Fibroblast of skin of scalp (primary cell): ENCODE measurements at regions not wholly inside any gene's neighbourhood (a gene's known extent, or its start where the extent isn't known, plus 50 kb on each side); places are given as distances from the start of the nearest gene placed in this dataset.
"Not testable (repeated sequence)": the region's sequence is repeated elsewhere in the genome, so short reads cannot be mapped to it uniquely, and the experiment has no call there.

Experiments
- DNase-seq: peaks from one replicate; pipeline ENCODE4 v3.0.0-alpha.2; 2013

DNA sequence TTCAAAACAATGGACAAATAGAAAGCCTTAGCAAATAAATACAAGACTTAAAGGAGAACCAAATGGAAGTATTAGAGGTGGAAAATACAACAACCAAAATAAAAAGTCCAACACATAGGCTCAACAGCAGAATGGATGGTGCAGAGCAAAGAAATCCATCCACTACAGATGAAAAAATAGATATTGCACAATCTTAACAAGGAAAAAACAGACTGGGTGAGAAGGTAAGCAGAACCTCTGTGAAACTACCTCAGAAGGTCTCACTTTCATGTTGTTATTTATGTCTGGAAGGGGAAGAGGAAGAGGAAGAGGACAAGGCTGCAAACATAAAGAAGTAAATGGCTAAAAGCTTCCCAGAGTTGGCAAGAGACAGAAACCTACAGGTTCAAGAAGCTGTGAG lies 158.7 kb upstream of the NBPF11 start:
- DNase-seq, result no peak

DNA sequence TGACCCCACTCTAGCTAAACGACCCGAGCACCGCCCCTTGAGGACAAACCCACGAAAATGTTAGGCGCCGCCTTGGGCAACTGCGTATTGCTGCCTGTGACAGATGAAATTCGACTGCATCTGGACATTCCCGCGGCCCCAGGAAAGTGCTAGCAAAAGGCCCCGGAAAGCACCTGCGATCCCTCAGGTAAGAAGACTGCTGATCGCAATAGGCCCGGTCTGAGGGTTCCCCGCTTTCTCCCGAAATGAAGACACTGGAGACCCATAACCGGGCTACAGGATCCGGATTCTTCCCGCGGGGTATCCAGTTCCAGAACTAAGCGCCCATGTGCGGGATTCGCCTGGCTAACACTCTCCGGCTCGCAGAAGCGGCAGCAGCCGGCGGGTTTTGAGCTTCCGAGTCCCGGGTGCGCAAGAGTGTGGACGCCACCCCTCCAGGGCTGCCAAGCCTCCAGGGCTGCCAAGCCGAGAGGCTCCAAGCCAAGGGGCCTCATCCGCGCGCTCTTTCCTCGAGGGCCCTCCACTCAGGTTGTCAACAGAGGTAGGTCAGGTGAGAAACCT lies 157.9 kb upstream of the NBPF11 start:
- DNase-seq, result no peak

GRCh38 chr1:148308832-148309458 lies 156.9 kb upstream of the NBPF11 start:
- DNase-seq, result peak; percentile 45

GRCh38 chr1:148307583-148308185 lies 155.6 kb upstream of the NBPF11 start:
- DNase-seq, result no peak

DNA sequence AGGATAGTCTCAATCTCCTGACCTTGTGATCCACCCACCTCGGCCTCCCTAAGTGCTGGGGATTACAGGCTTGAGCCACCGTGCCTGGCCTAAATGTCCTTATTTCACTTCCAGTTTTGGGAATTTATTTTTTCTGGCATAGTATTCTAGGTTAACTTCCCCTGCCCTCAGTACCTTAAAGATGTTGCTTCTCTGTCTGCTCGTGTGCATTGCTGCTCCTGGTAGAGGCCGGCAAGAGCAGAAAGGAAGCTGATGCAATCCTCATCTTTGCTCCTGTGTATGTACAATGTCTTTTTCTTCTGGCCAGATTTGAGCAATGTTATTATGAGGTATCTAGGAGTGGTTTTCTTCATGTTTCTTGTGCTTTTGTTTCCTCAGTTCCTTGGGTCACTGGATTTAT lies 152.9 kb upstream of the NBPF11 start:
- DNase-seq, result not testable (repeated sequence)

DNA sequence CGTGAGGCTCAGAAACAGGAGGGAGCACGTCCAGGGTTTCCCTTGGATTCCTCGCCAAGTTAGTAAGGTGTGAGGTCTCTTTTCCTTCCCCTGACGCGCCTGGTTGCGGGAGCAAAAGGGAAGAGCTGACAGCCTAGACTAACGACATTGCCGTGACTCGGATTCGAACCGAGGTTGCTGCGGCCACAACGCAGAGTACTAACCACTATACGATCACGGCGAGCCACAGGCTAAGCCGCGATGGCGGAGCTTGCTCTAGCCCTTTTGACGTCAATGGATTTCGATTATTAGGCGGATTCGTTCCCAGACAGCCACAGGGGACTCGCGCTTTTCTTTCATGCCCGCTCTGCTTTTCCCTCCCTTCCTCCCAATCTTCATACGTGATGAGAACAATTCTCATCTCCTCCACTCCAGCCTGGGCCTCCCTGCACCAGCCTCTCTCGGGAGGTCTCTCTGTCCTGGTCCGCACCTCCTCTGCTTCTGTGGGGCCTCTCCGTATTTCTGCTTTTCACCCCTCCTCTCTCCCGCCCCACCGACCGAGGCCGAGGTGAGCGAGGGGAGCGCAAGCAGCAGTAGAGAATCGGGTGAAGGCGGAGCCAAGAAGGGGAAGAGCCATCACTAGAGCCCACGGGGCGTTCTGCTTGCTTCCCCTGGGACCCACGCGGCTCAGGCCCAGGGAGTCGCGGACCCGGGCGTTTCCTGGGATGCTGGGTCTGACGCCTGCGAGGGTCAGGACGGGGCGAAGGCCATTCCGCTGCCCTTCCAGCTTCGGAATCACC lies 150.7 kb upstream of the NBPF11 start:
- DNase-seq, result not testable (repeated sequence)

DNA sequence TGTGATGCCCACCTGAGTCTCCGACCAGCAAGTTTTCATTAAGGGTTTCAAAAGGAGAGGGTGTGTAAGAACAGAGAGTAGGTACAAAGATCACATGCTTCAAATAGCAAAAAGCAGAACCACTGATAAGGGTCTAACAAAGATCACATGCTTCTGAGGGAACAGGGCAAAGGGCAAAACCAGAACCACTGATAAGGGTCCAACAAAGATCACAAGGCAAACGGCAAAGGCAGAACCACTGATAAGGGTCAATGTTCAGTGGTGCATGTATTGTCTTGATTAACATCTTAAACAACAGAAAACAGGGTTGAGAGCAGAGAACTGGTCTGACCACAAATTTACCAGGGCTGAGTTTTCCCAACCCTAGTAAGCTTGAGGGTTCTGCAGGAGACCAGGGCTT lies 145.8 kb upstream of the NBPF11 start:
- not testable (repeated sequence) for DNase-seq

DNA sequence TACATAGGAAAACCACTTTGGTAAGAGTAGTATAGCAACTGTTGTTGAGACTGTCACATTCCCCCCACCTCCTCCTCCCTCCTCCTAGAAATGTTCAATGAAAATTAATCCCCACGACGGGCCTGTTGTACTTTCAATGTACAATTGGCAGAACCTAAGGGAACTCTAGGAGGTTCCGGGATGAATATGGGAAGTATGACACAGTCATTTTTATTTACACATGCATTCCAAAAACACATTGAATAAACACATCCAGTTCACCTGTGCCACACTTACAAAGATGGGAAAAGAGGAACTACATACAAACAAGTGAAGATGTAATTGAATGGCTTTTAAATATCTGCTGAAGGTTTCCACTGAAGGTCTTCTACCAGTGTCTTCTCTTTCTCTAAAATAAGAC lies 144.4 kb upstream of the NBPF11 start:
- DNase-seq, result no peak

GRCh38 chr1:148294116-148294807 lies 142.2 kb upstream of the NBPF11 start:
- no peak for DNase-seq

DNA sequence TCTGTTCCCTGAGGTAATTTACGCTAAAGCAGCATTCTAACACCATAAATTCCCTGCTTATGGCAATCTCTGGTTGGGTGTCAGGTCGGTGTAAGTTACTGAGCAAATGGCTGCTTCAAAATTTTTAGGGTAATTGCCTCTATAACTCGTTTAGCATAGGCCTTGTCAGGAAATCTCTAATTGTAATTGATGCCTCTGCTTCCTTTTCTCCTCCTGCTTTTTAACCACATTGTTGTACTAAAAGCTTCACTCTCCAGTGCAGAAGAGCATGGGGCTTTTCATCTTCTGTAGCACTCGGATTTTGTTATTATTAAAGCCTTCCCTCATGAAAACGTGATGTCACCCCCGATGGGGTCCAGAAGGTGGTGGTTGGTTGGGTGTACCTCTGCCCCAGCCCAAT lies 141.6 kb upstream of the NBPF11 start:
- no peak for DNase-seq

DNA sequence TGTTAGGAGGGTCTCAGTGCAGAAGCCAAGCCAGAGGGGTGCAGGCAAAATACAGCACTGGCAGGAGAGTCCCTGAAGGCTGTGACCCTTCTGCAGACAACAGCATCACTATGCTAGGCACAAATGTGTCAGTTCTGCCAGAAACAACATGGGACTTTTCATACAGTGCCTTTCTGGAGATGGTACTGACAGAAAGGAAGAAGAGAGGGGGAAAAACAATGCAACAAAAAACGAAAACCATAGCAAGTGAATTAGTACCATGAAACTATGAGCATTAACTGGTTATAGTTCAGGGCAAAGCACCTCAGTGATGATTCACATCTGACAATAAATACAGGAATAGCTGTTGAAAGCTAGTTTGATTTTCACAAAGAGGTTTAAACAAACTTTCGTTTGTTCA lies 140.8 kb upstream of the NBPF11 start:
- DNase-seq, result no peak

GRCh38 chr1:148290881-148291280 lies 138.8 kb upstream of the NBPF11 start:
- no peak for DNase-seq

DNA sequence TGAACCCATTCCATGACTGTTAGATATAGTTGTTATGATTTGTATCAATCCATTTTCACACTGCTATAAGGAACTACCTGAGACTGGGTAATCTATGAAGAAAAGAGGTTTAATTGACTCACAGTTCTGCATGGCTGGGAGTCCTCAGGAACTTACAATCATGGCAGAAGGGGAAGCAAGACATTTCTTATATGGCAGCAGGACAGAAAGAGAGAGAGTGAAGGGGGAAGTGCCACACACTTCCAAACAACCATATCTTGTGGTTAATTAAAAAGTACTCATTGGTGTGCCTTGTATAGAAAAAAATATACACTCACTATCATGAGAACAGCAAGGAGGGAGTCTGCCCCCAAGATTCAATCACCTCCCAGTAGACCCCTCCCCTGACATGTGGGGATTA lies 137.6 kb upstream of the NBPF11 start:
- DNase-seq, result no peak

GRCh38 chr1:148285946-148286345 lies 133.9 kb upstream of the NBPF11 start:
- DNase-seq, result not testable (repeated sequence)

DNA sequence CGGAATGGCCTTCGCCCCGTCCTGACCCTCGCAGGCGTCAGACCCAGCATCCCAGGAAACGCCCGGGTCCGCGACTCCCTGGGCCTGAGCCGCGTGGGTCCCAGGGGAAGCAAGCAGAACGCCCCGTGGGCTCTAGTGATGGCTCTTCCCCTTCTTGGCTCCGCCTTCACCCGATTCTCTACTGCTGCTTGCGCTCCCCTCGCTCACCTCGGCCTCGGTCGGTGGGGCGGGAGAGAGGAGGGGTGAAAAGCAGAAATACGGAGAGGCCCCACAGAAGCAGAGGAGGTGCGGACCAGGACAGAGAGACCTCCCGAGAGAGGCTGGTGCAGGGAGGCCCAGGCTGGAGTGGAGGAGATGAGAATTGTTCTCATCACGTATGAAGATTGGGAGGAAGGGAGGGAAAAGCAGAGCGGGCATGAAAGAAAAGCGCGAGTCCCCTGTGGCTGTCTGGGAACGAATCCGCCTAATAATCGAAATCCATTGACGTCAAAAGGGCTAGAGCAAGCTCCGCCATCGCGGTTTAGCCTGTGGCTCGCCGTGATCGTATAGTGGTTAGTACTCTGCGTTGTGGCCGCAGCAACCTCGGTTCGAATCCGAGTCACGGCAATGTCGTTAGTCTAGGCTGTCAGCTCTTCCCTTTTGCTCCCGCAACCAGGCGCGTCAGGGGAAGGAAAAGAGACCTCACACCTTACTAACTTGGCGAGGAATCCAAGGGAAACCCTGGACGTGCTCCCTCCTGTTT lies 128.9 kb upstream of the NBPF11 start:
- DNase-seq, result not testable (repeated sequence)

DNA sequence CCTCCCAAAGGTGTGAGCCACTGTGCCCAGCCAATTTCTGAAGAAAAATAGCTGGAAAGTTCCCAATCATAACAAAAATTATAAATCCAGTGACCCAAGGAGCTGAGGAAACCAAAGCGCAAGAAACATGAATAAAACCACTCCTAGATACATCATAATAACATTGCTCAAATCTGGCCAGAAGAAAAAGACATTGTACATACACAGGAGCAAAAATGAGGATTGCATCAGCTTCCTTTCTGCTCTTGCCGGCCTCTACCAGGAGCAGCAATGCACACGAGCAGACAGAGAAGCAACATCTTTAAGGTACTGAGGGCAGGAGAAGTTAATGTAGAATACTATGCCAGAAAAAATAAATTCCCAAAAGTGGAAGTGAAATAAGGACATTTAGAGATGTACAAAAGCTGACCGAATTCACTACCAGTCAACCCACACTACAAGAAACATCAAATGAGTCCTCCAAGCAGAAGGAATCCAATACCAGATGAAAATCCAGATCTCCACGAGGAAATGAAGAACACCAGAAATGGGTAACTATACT lies 127.0 kb upstream of the NBPF11 start:
- DNase-seq, result peak; percentile 23

- DNase-seq, result peak; percentile 28
Observed at GRCh38 chr1:148277865-148278279, 125.8 kb upstream of the NBPF11 start.

DNA sequence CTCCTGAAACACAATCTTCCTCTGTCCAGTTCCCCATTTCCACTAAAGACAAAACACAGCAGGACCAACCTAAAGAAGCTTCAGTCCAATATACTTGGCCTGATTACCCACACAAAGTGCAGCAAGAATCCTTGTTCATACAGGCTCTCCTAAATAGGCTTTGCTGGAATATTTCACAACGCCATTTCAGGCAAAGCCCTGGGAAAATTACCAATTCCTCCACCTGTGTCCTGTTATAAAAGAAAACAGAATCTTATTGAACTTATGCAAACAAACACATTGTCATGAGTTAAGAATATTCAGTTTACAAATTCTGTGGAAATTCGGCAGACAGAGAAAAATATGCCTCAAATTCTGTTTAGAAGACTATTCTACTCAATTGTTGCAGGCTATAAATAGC lies 115.0 kb upstream of the NBPF11 start:
- not testable (repeated sequence) for DNase-seq

DNA sequence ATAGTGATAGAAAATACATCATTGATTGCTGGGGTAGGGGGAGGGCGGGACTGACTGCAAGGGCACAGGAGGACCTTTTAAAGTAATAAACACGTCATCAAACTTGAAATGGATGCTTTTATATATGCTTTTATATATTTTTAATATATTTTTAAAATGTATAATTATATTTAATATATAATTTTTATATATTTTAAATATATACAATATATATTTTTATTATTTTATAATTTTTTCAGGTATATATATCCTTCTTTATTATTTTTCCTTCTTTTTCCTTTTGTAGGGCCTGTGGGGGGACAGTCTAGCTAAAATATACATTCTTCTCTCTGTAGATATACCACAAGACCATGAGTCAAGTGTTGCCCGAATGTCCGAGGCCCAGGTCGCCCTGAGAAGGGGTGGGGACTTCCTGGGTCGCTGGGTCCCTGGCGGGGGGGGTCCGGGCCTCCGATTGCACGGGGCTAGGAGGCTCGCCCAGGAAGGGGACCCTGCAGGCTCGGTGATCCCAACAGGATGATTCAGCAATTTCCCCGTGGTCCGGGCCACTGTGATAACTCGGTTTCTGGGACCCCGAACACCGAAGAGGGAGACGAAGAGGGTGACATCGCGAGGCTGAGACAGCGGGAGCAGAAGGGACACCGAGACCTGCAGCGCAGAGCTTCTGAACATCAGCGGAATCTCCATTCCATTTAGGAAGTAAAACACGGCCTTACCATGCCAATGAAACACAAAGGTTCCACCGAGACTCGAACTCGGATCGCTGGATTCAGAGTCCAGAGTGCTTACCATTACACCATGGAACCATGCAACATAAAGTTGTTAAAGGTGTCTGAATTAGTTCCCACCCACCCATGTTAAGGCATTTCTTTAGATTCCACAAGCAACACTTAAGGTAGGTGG lies 112.5 kb upstream of the NBPF11 start:
- peak; percentile 84 for DNase-seq

GRCh38 chr1:148263906-148264255 lies 111.8 kb upstream of the NBPF11 start:
- DNase-seq, result no peak
